WTC11 (cell line): ENCODE measurements at regions not wholly inside any gene's neighbourhood (a gene's known extent, or its start where the extent isn't known, plus 50 kb on each side); places are given as distances from the start of the nearest gene placed in this dataset.

Experiments used
- TF ChIP-seq, protein P1 (sequence below): sonication (generic); formaldehyde crosslinking; IDR thresholded peaks from 2 replicates; pipeline ENCODE4 v1.8.0; 2022; ENCODE audit warnings: mild to moderate bottlenecking, missing genetic modification reagents
- TF ChIP-seq, protein P2 (sequence below): fragments of 200-600 bp; IDR thresholded peaks from 2 replicates; pipeline ENCODE4 v1.8.0; 2022; ENCODE audit warnings: antibody characterized with exemption

DNA sequence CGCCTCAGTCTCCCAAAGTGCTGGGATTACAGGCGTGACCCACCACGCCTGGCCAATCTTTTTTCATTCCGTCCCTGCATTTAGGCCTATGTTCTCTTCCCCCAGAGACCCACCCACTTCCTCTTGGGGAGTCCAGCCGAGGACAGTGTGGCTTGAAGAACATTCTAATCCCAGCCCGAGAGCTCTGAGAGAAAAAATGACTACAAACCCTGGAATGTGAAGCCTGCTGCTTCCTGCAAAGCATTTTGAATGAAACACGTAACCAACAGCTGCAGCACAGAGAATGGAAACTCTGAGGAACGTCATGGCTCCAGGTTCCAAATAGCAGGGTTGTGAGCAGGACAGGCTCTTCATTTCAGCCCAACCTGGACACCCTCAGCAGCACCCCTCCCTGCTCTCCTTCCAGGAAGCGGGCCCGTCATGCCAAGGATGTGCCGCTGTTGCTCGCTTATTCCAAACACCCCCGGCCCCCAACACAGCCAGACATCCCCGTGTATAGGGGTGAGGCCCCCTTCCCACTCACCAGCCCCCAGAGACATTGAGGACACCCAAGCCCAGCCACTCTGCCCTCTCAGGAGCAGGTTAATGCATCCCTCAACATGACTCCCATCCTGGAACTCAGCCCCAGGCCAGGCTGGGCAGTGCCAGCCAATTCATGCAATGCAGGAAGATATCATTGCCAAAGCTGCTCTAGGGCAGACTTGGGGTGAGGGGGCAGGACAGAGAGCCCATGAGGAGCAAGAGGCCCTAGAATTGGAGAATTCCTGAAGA is 139.8 kb downstream of the ZFP36L2 start:
- TF ChIP-seq, protein P1, sequence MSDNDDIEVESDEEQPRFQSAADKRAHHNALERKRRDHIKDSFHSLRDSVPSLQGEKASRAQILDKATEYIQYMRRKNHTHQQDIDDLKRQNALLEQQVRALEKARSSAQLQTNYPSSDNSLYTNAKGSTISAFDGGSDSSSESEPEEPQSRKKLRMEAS, result no peak
- TF ChIP-seq, protein P2, sequence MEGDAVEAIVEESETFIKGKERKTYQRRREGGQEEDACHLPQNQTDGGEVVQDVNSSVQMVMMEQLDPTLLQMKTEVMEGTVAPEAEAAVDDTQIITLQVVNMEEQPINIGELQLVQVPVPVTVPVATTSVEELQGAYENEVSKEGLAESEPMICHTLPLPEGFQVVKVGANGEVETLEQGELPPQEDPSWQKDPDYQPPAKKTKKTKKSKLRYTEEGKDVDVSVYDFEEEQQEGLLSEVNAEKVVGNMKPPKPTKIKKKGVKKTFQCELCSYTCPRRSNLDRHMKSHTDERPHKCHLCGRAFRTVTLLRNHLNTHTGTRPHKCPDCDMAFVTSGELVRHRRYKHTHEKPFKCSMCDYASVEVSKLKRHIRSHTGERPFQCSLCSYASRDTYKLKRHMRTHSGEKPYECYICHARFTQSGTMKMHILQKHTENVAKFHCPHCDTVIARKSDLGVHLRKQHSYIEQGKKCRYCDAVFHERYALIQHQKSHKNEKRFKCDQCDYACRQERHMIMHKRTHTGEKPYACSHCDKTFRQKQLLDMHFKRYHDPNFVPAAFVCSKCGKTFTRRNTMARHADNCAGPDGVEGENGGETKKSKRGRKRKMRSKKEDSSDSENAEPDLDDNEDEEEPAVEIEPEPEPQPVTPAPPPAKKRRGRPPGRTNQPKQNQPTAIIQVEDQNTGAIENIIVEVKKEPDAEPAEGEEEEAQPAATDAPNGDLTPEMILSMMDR, result no peak
